ENCODE measurements at regions not wholly inside any gene's neighbourhood (a gene's known extent, or its start where the extent isn't known, plus 50 kb on each side); places are given as distances from the start of the nearest gene placed in this dataset.

DNA sequence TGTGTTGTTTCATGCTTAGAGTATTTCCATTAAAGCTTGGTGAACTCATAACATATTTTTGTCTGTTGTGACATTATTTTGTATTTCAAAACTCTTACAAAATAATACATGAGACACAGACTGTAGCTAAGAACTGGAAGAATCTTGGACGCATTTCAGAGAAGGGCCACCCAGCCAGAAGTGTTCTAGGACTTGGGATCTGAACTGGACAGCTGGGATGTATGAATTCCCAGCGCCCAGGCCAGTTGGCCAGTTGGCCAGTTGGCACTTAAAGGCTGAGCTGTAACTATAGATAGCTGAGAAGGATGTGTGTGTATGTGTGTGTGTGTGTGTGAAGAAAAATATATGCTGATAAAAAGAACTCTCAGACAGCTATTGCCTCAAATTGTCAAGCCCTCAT, 193.4 kb upstream of the GPR101 start:
- TF ChIP-seq, protein P1, sequence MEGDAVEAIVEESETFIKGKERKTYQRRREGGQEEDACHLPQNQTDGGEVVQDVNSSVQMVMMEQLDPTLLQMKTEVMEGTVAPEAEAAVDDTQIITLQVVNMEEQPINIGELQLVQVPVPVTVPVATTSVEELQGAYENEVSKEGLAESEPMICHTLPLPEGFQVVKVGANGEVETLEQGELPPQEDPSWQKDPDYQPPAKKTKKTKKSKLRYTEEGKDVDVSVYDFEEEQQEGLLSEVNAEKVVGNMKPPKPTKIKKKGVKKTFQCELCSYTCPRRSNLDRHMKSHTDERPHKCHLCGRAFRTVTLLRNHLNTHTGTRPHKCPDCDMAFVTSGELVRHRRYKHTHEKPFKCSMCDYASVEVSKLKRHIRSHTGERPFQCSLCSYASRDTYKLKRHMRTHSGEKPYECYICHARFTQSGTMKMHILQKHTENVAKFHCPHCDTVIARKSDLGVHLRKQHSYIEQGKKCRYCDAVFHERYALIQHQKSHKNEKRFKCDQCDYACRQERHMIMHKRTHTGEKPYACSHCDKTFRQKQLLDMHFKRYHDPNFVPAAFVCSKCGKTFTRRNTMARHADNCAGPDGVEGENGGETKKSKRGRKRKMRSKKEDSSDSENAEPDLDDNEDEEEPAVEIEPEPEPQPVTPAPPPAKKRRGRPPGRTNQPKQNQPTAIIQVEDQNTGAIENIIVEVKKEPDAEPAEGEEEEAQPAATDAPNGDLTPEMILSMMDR (IDR thresholded peaks at IDR 0.05): no peak
- no peak for TF ChIP-seq POLR2A (IDR thresholded peaks at IDR 0.05)

Measured in heart left ventricle (tissue), 13 donors.